NCI-H2107 treated with DMSO at 0.1 percent for 48 hours (cell line): ENCODE measurements at regions not wholly inside any gene's neighbourhood (a gene's known extent, or its start where the extent isn't known, plus 50 kb on each side); places are given as distances from the start of the nearest gene placed in this dataset.
"Not testable (repeated sequence)": the region's sequence is repeated elsewhere in the genome, so short reads cannot be mapped to it uniquely, and the experiment has no call there.

Source experiments
- DNase-seq: peaks from one replicate; lab custom pipeline; 2025; ENCODE audit not compliant: unreplicated experiment; lab: John Stamatoyannopoulos, UW

GRCh38 chr6:113068570-113068969 is 721.4 kb downstream of the RFPL4B start:
- DNase-seq: no peak

- DNase-seq: not testable (repeated sequence)
Observed at GRCh38 chr6:113070681-113071080, 723.6 kb downstream of the RFPL4B start.

- no peak for DNase-seq
Observed at GRCh38 chr6:113073611-113074191, 726.6 kb downstream of the RFPL4B start.

GRCh38 chr6:113076116-113076515 is 729.0 kb downstream of the RFPL4B start:
- DNase-seq: no peak

GRCh38 chr6:113076816-113077215 is 729.7 kb downstream of the RFPL4B start:
- DNase-seq: no peak

- DNase-seq: no peak
Observed at GRCh38 chr6:113077794-113078193, 730.7 kb downstream of the RFPL4B start.

- no peak for DNase-seq
Observed at GRCh38 chr6:113078791-113079190, 731.7 kb downstream of the RFPL4B start.

- DNase-seq: no peak
Observed at GRCh38 chr6:113082745-113083144, 735.6 kb downstream of the RFPL4B start.

- DNase-seq: no peak
Observed at GRCh38 chr6:113083947-113084346, 736.8 kb downstream of the RFPL4B start.

GRCh38 chr6:113089056-113089455 is 741.9 kb downstream of the RFPL4B start:
- DNase-seq: no peak

GRCh38 chr6:113092795-113093194 is 745.7 kb downstream of the RFPL4B start:
- DNase-seq: no peak

GRCh38 chr6:113094779-113095178 is 747.6 kb downstream of the RFPL4B start:
- DNase-seq: no peak

- no peak for DNase-seq
Observed at GRCh38 chr6:113095841-113096240, 748.7 kb downstream of the RFPL4B start.

- DNase-seq: no peak
Observed at GRCh38 chr6:113102761-113103160, 754.4 kb upstream of the MARCKS start.

- DNase-seq: no peak
Observed at GRCh38 chr6:113103634-113104361, 753.3 kb upstream of the MARCKS start.

- no peak for DNase-seq
Observed at GRCh38 chr6:113104541-113104940, 752.6 kb upstream of the MARCKS start.

- no peak for DNase-seq
Observed at GRCh38 chr6:113104951-113105350, 752.2 kb upstream of the MARCKS start.

- DNase-seq: no peak
Observed at GRCh38 chr6:113110211-113110610, 746.9 kb upstream of the MARCKS start.

GRCh38 chr6:113111550-113111949 is 745.6 kb upstream of the MARCKS start:
- DNase-seq: no peak

GRCh38 chr6:113112086-113112485 is 745.1 kb upstream of the MARCKS start:
- DNase-seq: no peak

- DNase-seq: no peak
Observed at GRCh38 chr6:113115196-113115595, 741.9 kb upstream of the MARCKS start.

GRCh38 chr6:113120224-113120581 is 736.9 kb upstream of the MARCKS start:
- DNase-seq: no peak
